HG02610 (cell line): ENCODE measurements at regions not wholly inside any gene's neighbourhood (a gene's known extent, or its start where the extent isn't known, plus 50 kb on each side); places are given as distances from the start of the nearest gene placed in this dataset.

Experiments used
- ATAC-seq: cut with Tn5 transposase; IDR thresholded peaks from one replicate; pipeline ENCODE4 v1.9.1; 2021; ENCODE audit warnings: mild to moderate bottlenecking, moderate library complexity; ENCODE audit not compliant: unreplicated experiment

DNA sequence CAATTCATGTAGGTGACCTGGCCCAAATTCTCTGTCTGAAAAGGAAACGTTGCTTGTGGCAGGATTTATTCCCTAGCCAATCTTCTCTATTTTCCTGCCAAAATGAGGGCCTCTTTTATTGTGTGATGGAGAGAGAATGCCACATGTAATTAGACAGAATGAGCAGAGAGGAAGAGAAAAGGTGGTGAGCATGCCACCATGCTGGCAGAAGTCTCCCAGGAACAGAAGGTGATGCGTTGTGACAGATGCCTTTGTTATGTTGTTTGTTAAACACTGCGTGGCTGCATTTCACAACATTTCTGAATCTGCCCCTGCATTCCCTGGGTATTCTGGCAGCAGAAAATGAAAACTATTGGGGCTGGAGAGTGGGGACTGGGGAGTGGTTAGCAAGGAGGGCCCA lies 577.6 kb downstream of the TLR4 start:
- no peak for ATAC-seq

DNA sequence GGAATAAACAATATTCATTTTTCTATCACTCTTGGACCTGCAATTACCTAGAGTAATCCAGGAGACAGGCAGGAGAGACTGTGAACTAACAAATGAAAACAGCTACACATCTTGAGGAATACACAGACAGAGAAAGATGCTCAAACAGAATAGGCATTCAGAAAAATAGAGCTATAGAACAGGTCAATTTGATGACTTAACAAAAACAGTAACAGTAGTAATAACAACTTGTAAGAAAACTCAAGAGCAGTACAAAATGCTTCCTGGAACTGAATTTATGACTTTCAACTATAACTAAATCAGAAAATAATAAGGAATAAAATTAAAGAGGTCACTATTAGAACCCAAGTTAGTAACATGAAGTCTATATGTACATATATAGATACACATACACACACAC lies 579.3 kb downstream of the TLR4 start:
- ATAC-seq, result no peak

DNA sequence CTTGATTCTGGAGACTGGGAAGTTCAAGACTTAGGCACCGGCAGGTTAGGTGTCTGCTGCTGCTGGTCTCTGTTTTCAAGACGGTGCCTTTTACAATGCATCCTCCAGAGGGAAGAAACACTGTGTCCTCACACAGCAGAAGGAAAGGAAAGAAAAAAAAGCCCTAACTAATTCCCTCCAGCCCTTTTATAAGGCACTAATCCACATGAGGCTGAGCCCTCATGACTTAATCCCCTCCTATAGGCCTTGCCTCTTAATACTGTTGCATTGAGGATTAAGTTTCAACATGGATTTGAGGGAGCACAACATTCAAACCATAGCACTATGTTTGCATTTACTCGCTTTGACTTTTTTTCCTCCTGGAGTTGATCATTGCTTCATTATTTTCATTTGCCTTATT lies 585.9 kb downstream of the TLR4 start:
- no peak for ATAC-seq

DNA sequence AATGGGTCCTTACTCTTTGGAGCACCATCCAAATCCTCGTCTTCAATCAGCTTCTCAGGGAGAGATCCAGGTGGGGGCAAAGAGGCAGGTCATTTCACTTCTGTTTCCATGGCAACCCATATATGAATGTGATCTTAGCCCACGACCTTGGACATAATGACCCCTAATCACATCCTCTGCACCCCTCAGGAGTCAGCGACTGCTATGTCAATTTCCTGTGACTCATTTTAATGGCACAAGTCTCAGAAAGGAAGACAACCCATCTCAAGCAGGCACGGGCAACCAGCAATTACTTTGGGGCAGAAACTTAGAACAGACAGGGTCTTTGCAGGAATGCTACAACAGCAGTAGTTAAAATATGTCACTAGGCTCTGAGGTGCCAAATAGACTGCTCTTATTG lies 591.2 kb downstream of the TLR4 start:
- ATAC-seq, result no peak

DNA sequence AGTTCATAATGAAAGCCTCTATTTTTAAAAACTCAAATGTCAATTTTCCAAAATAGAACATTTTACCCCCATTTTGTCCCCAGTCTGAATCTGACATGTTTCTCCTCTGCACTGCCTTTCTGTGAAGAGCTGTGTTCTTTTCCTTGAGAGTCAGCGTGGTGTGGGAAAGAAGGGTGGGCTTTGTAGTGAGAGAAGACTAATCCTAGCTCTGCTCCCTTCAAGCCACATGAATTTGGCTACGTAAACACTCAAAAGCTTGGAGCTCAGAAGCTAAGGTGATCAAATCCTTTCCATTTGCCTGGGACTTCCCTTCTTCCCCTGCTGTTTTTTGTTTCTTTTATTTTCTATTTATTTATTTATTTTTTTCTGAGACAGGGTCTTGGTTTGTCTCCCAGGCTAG lies 598.5 kb downstream of the TLR4 start:
- no peak for ATAC-seq

DNA sequence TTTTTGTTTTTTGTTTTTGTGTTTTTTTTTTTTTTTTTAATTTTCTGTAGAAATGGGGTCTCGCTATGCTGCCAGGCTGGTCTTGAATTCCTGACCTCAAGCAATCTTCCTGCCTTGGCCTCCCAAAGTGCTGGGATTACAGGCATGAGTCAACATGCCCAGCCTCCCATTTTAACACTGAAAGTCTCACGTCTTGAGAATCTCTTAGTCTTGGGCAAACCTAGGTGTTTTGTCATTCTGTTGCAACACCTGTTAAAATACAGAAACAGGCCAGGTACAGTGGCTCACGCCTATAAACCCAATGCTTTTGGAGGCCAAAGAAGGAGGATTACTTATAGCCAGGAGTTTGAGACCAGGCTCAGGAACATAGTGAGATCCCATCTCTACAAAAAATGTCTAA lies 599.0 kb downstream of the TLR4 start:
- no peak for ATAC-seq

DNA sequence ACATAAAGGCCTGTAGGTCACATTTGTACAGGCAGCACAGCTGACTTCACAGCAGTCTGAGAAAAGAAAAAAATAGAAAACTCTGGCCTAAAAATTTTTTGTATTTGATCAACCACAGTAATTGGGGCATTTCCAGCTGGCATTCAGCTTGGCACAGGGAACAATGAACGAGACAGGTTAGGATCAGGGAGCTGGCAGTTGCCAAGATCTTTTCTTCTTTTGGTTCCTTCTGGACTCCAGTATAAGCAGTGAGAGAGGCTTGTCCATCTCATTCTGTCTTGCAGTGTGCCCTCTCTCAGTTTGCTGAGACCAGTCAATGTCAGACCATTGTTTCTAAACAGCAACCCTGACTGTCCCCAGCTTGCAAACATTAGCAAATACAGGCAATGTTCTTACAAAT lies 601.1 kb downstream of the TLR4 start:
- ATAC-seq, result no peak

DNA sequence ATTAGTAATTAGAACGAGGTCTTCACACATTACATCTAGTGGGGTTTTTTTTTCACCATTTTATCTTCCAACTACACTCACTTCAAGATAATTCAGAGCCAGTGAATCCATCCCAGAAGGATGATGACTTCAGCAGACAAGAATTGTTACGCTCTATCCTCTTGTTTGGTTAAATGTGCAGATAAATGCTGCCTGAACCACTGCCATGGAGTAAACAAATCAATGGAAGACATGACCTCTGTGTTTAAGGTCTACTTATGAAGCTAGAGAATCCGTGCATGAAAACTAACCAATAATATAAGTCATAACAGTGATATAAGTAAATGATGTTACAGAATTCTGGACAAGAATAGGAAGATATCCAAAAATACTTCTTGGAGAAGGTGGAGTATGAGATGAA lies 602.6 kb downstream of the TLR4 start:
- ATAC-seq, result no peak

DNA sequence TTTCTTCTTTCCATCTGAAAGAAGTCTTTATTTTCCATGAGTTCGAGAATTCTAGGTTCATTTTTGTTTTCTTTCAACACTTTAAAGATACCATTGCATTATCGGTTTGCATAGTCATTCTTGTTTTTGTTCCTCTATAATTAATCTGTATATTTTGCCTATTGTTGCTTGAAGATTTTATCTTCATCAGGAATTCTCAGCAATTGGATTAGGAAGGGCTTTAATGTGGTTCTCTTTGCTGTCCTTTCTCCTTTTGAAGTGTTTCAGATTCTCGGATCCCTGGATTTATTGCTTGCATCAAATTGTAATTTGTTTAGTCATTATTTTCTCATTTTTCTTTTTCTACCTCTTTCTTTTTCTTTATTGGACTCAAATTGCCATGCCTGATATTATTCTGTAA lies 609.8 kb downstream of the TLR4 start:
- ATAC-seq, result no peak

DNA sequence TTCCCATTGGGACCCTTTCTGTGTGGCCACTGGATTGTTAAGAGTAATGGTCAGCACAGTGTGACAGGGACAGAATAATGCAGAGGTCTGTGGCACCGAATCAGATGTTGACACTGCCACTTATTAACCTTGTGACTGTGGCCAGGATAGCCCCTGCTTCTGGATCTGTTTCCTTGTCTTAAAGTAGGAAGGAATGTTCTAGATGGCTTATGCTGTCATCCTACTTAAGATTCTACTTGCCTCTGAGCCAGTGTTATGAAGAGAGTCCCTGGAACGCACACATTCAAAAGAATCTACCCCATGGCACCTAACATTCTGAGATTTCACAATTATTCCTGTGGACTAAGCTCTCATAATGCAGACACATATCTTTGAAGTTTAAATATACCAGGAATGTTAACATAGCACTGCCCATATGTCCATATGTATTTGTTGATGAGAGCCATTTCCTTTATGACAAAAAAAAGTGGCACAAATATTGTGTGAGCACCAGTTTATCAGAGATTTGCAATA lies 612.7 kb downstream of the TLR4 start:
- ATAC-seq, result no peak

DNA sequence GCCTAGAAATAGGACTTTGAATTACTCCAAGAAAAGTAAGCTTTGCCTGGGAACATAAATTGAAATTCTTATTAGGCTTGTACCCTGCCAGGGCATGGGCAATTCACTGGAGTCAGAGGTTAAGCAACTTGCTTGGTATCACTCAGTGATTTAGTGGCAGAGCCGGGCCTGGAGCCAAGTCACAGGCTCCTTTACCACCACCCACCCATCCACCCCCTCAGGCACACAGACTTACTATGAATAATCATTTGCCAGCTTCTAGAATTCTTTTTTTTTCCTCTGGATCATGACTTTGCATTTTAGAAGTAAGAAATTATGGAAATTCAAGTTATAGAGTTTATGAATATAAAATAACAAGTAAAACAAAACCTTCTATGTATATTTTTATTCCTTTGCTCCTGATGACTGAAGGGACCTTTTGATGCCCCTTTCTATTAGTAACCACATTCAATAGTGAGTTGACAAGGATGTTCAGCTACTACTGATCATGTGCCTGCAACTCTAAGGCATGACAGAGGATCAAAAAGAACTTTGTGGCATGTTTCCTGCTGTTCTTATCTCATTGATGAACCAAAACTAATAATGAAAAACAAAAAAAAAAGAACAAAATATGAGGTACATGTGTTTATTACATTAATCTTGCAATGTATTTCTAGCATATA lies 614.7 kb downstream of the TLR4 start:
- ATAC-seq, result no peak

DNA sequence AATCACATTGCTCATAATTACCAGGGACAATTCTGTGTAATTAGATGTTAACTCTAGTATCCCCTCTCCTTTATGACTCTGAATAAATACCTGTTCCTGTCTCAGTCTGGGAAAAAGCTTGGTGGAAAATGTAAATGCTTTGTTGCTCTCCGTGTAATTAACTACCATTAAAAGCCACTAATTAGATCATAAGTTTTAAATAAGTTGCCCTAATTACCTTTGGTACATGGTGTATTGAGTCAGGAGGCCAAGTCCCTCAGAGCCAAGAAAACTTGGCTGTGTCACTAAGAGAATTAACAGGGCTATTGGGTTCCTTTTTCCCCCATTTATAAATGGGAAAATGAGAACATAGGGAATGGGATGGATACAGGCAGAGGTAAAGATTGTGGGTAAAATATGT lies 617.6 kb downstream of the TLR4 start:
- no peak for ATAC-seq

DNA sequence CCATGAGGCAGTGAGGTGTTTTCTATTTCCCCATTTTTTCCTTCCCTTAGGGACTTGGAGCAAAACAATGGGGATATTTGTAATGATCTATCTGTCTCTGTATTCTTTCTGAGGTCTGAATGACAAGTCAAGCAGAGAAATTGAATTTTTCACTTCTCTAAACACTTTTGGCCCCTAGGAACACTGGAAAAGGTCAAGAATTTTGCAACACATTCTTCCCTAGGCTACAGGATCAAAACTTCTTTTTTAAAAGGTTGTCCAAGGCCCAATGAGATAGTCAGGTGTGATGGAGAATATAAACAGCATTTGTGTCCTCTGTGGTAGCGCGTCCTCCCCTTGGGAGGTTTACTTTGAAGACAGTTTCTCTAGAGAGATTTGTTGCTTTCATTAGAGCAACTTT lies 620.5 kb downstream of the TLR4 start:
- no peak for ATAC-seq

DNA sequence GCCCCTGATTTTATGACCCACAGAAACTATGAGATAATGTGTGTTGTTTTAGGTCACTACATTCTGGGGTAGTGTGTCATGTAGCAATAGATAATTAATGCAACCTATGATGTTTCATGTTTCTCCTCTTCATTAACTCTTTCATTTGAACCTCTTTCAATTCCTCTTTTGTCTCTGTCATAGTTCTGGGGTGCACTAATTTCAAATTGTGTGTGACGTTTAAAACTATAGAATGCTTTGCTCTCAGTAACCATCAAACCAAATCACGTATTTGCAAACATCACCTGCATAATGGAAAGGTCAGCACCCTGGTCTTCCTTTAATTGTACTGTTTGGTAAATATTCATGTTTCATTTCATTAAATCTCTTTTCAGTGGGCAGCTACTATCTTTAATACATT lies 621.6 kb downstream of the TLR4 start:
- no peak for ATAC-seq

DNA sequence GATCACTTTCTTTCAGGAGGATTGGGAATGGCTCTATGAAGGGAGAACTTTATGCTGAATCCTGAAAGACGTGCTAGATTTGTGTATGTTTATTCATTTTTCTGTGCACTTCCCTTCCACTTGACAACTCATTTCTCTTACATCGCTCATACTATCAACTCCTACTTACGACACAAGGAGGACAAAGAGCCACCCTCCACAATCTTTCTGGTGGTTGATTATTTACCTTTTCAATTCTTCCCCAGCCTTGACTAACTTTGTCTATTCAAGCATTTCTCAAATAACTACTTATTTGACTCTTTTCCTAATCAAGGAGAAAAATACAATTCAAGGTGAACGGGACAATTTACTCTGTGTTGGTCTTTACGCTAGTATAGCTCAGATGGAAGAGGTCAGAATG lies 622.1 kb downstream of the TLR4 start:
- ATAC-seq, result no peak

DNA sequence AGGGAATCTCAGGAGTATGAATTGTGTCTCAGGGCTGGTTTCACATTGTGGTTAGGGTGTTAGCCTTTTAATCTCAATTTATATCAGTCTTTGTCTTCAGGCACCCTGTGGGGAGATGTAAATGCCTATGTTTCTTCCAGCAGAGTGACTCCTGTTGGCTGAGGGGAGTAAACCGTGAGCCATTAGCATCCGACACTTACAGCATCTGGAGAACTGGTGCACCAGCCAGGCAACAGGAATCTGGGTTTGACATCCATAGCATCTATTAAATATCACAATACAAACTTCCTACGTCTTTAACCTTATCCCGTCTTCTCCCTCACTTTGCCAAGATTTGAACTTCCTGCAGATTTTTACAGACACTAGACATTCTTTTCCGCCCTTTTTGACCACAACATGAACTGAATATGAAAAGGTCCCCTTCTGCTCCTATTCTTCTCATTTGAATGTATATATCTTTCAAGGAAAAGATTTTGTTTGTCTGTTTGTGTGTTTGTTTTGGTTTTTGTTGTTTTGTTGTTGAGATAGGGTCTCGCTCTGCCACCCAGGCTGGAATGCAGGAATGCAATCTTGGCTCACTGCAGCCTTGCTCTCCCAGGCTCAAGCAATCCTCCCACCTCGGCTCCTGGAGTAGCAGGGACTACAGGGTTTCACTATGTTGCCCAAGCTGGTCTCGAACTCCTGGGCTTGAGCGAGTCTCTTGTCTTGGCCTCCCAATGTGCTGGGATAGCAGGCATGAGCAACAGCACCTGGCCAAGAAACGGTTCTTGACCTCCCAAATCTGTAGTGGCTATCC lies 626.2 kb downstream of the TLR4 start:
- ATAC-seq, result no peak

DNA sequence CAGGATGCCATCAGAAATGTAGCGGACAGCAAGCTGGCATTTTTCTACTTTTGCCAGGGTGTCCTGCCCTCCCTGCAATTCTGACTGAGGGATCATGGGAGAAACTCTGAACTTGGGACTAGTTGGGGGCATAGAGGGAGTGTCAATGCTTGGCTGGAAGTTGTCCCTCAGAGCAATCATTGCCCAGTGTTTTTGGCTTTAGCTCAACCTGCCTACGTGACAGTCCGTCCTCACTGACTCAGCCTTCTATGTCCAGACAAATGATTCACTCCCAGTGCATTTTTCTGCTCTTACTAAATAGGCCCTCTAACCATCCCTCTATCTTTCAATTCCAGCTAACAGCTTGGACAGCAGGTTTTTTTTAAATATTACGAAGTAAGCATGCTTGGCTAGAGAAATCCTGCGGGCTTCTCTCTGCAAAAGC lies 627.4 kb downstream of the TLR4 start:
- no peak for ATAC-seq

DNA sequence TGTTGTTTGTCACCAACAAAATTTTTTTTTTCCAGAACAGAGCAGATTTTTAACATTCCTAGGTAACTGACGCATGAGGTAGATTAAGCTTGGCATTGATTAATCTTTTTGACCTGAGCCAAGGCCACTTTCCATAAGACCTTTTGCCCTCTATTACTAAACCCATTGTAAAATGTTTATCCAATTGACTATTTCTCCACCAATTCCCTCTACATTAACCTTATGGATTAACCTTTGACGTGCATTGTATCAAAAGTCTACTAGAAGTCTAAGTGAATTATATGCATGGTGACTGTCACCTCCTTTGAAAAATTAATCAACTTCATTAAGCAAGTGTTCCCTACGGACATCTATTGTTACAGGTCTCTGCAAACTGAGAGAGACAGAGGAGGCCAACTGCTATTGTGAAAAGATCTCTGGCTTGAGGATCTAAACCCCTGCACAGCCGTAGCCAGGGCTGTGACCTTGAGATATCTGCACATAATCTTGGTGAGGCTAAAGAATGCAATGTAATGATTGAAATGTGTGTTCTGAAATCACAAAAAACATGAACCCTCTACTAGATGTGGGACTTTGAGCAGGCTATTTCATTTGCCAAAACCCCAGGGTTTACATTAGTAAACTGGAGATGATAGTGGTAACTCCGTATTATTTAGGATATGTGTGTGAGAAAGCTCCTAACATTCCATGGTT lies 632.2 kb downstream of the TLR4 start:
- no peak for ATAC-seq

DNA sequence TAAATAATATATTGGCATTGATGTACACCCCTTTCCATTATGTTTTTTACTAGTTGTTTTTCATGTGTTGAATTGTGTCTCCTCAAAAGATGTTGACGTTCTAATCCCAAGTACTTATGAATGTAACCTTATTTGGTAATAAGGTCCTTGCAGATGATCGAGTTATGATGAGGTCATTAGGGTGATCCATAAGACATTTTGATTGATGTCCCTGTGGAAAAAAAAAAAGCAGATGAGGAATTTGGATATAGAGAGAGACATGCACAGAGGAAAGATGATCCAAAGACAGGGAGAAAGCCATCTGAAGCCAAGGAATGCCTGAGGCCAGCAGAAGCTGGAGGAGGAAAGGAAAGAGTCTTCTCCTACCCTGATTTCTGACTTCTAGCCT lies 632.7 kb downstream of the TLR4 start:
- ATAC-seq, result no peak

DNA sequence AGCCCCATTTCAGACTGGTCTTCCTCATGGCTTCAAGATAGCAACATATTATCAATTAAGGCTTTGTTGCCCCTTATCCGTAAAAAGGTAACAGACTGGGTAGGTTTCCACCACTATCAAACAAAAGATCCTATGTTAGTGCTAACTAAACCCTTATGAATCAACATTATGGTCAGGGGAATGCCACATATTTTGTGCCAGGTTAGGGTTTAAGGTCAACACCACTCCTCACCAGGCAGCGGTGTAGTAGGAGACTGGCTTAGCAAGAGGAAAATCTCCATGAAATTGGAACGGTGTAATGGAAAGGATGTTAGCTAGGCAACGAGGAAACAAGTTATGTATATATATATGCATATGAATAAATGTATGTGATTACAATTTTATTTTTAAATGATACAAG lies 655.8 kb downstream of the TLR4 start:
- no peak for ATAC-seq

DNA sequence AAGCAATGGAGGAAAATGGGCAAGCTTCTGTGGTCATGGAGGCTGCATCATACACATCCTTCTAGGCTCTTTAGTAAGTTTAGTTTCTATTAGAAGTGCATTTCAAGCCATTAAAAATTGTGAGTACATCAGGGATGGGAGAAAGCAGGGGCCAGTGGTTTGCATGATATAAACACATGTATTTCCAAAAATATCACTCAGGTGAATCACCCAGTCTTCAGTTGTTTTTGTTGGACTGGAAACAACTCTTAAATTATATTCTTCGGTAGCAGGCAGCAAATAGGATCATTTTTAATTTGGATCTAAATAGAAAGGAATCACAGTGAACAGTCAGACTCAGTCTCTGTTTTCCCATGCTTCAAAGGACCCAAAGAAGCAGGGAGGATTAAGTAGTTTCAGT lies 657.9 kb downstream of the TLR4 start:
- ATAC-seq, result no peak

DNA sequence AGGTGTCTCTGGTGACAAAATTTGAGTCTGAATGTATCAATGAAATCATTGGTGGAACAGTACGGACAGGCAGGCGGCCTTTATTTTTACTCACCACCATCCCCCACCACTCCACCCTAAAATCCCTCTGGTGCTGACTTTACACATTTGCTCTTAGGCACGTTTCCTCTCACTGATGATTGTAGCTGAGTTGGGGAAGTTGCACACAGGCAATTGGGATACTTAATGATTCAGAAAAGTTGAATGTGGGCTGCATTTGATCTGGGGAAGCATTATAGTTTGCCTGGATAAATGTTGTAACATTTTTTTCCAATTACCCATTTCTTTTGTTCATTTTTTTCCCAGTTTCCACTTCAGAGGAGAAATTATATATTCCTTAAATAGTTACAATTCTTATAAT lies 658.4 kb downstream of the TLR4 start:
- ATAC-seq, result no peak
